ENCODE measurements at regions not wholly inside any gene's neighbourhood (a gene's known extent, or its start where the extent isn't known, plus 50 kb on each side); places are given as distances from the start of the nearest gene placed in this dataset.

DNA sequence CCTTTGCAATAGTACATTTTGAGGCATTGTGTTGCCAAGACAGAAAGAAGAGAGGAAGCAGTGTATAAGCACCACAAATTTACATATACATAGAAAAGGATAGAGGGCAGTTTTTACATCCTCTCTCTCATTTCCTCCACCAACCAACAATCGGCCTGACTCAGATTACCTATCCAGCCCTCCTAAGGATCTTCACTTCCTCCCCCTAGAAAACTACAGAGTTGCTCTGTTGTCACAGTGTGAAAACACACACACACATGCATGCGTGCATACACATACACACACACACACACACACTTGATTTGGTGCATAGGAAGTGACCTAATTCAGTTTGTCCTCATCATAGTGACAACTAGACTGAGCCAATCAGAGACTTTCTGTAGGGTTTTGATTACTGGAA is 98.8 kb upstream of the SPRY1 start:
- TF ChIP-seq, protein P1, sequence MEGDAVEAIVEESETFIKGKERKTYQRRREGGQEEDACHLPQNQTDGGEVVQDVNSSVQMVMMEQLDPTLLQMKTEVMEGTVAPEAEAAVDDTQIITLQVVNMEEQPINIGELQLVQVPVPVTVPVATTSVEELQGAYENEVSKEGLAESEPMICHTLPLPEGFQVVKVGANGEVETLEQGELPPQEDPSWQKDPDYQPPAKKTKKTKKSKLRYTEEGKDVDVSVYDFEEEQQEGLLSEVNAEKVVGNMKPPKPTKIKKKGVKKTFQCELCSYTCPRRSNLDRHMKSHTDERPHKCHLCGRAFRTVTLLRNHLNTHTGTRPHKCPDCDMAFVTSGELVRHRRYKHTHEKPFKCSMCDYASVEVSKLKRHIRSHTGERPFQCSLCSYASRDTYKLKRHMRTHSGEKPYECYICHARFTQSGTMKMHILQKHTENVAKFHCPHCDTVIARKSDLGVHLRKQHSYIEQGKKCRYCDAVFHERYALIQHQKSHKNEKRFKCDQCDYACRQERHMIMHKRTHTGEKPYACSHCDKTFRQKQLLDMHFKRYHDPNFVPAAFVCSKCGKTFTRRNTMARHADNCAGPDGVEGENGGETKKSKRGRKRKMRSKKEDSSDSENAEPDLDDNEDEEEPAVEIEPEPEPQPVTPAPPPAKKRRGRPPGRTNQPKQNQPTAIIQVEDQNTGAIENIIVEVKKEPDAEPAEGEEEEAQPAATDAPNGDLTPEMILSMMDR (IDR thresholded peaks at IDR 0.05): no peak
- no peak for TF ChIP-seq POLR2AphosphoS5 (IDR thresholded peaks at IDR 0.05; ENCODE audit: low read depth, low read length)
- TF ChIP-seq, protein P2, sequence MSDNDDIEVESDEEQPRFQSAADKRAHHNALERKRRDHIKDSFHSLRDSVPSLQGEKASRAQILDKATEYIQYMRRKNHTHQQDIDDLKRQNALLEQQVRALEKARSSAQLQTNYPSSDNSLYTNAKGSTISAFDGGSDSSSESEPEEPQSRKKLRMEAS (IDR thresholded peaks at IDR 0.05; ENCODE audit: low read depth): no peak
- TF ChIP-seq RAD21 (IDR thresholded peaks at IDR 0.05; ENCODE audit: low read length): no peak
- TF ChIP-seq RFX5 (IDR thresholded peaks at IDR 0.05; ENCODE audit: low read length): no peak
- TF ChIP-seq CHD2 (IDR thresholded peaks at IDR 0.05; ENCODE audit: low read length, partially characterized antibody): no peak
- no peak for TF ChIP-seq GABPA (IDR thresholded peaks at IDR 0.05; ENCODE audit: low read depth)
- no peak for TF ChIP-seq EP300 (IDR thresholded peaks at IDR 0.05; ENCODE audit: borderline replicate concordance in 1 of 2, low read depth in 1 of 2, low read length in 1 of 2)
- no peak for TF ChIP-seq EZH2phosphoT487 (IDR thresholded peaks at IDR 0.05; ENCODE audit: borderline replicate concordance, low read depth)

Data from SK-N-SH (cell line).